GM23338 (cell line): ENCODE measurements at regions not wholly inside any gene's neighbourhood (a gene's known extent, or its start where the extent isn't known, plus 50 kb on each side); places are given as distances from the start of the nearest gene placed in this dataset.

Experiments
- ATAC-seq: fragments of 200-7000 bp; cut with Tn5 transposase; 3 replicates; pipeline ENCODE4 v1.9.1; 2020
- DNase-seq: peaks from one replicate; pipeline ENCODE4 v3.0.0-alpha.2; 2015; ENCODE audit warnings: low spot score
- H2AFZ ChIP-seq: fragments of 200-600 bp; sonication (generic); 2 replicates; pipeline ENCODE4 v1.8.0; 2016; ENCODE audit warnings: antibody characterized with exemption, mild to moderate bottlenecking, moderate library complexity
- H3F3A ChIP-seq: fragments of 200-600 bp; sonication (generic); replicated peaks from 2 replicates; pipeline ENCODE4 v1.8.0; 2017; ENCODE audit warnings: antibody characterized with exemption, mixed run types, low read depth
- H3K27ac ChIP-seq: fragments of 200-600 bp; sonication (generic); 2 replicates; pipeline ENCODE4 v1.6.1; 2016; ENCODE audit warnings: low read depth
- H3K27me3 ChIP-seq: fragments of 200-600 bp; sonication (generic); 2 replicates; pipeline ENCODE4 v1.8.0; 2016; ENCODE audit warnings: mild to moderate bottlenecking, mixed run types, moderate library complexity; ENCODE audit not compliant: insufficient read depth
- H3K36me3 ChIP-seq: fragments of 200-600 bp; sonication (generic); 2 replicates; pipeline ENCODE4 v1.8.0; 2016; ENCODE audit warnings: mild to moderate bottlenecking; ENCODE audit not compliant: insufficient read depth
- H3K4me1 ChIP-seq: fragments of 200-600 bp; sonication (generic); 2 replicates; pipeline ENCODE4 v1.8.0; 2016; ENCODE audit warnings: mild to moderate bottlenecking, moderate library complexity; ENCODE audit not compliant: insufficient read depth
- H3K4me2 ChIP-seq: fragments of 200-600 bp; sonication (generic); 2 replicates; pipeline ENCODE4 v1.7.1; 2017; ENCODE audit warnings: mixed run types
- H3K4me3 ChIP-seq: fragments of 200-600 bp; sonication (generic); 2 replicates; pipeline ENCODE4 v1.6.1; 2016; ENCODE audit warnings: mixed run types
- H3K79me2 ChIP-seq: fragments of 200-600 bp; sonication (generic); replicated peaks from 2 replicates; pipeline ENCODE4 v1.8.0; 2017; ENCODE audit warnings: mild to moderate bottlenecking; ENCODE audit not compliant: insufficient read depth
- H3K9me2 ChIP-seq: fragments of 200-600 bp; sonication (generic); 2 replicates; pipeline ENCODE4 v1.8.0; 2017; ENCODE audit not compliant: insufficient read depth
- H4K20me1 ChIP-seq: fragments of 200-600 bp; sonication (generic); replicated peaks from 2 replicates; pipeline ENCODE4 v1.8.0; 2017; ENCODE audit warnings: mild to moderate bottlenecking; ENCODE audit not compliant: insufficient read depth
- H3K27ac Mint-ChIP-seq: 2 replicates; pipeline ENCODE4 v1.8.0; 2020; ENCODE audit warnings: inconsistent platforms, mild to moderate bottlenecking, moderate library complexity, mixed read lengths
- H3K27me3 Mint-ChIP-seq: 3 replicates; pipeline ENCODE4 v1.8.0; 2022; ENCODE audit warnings: low read depth, mild to moderate bottlenecking, moderate library complexity, mixed read lengths, inconsistent platforms; ENCODE audit not compliant: insufficient read depth, poor library complexity
- H3K36me3 Mint-ChIP-seq: 3 replicates; pipeline ENCODE4 v1.8.0; 2021; ENCODE audit warnings: low read depth, mild to moderate bottlenecking, inconsistent platforms, moderate library complexity, mixed read lengths
- H3K4me1 Mint-ChIP-seq: 3 replicates; pipeline ENCODE4 v1.8.0; 2020; ENCODE audit warnings: mild to moderate bottlenecking, inconsistent platforms, mixed read lengths
- H3K4me3 Mint-ChIP-seq: 3 replicates; pipeline ENCODE4 v1.8.0; 2021; ENCODE audit warnings: moderate library complexity, mild to moderate bottlenecking, inconsistent platforms, mixed read lengths
- H3K9me3 Mint-ChIP-seq: 3 replicates; pipeline ENCODE4 v1.8.0; 2020; ENCODE audit warnings: moderate library complexity, mild to moderate bottlenecking, inconsistent platforms, mixed read lengths
- EZH2phosphoT487 ChIP-seq: fragments of 200-600 bp; sonication (generic); IDR thresholded peaks from one replicate; pipeline ENCODE4 v1.8.1; 2018; ENCODE audit warnings: antibody characterized with exemption; ENCODE audit not compliant: unreplicated experiment
- NANOG ChIP-seq: IDR thresholded peaks from 2 replicates; pipeline ENCODE4 v1.6.1; 2016; ENCODE audit warnings: antibody characterized with exemption, borderline replicate concordance
- POLR2AphosphoS5 ChIP-seq: IDR thresholded peaks from 2 replicates; pipeline ENCODE4 v1.6.1; 2016; ENCODE audit warnings: antibody characterized with exemption, low read depth
- STAT1 ChIP-seq: IDR thresholded peaks from one replicate; pipeline ENCODE4 v1.6.1; 2016; ENCODE audit warnings: antibody characterized with exemption; ENCODE audit not compliant: unreplicated experiment
- ZNF331 ChIP-seq: fragments of 250-450 bp; sonication (Bioruptor Pico); IDR thresholded peaks from 2 replicates; pipeline ENCODE4 v1.5.0; 2020; ENCODE audit warnings: low read depth, mild to moderate bottlenecking, moderate library complexity
- TF ChIP-seq, protein P1 (sequence below): IDR thresholded peaks from 2 replicates; pipeline ENCODE4 v1.6.1; 2016; ENCODE audit warnings: antibody characterized with exemption
- TF ChIP-seq, protein P2 (sequence below): fragments of 250-450 bp; sonication (Bioruptor Pico); IDR thresholded peaks from 2 replicates; pipeline ENCODE4 v1.5.0; 2020; ENCODE audit warnings: mild to moderate bottlenecking, moderate library complexity

DNA sequence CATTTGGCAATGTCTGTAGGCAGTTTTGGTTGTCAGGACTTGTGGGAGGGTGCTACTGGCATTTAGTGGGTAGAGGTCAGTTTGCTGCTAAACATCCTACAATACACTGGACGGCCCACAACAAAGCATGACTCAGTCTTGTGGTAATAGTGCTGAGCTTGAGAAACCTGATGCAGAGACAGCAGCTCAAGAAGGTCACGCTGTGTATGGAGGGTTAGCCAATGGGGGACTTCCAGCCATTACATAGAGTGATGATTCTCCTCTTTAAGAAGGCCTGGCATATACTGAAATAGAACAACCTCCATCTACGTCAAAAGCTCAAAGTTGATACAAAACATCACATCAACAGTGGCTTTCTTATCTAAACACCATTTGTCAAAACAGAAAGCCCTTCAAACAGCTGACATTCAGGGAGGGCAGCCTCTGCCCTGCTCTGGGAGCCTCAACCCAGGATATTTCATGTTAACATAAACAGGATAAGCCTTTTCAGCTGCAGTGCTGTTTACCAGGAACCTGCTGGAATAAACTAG lies 143.0 kb downstream of the GPBP1 start:
- no peaks in the 10 kb centered on the region for H3K36me3 Mint-ChIP-seq
- Histone ChIP-seq H3K27ac (no peak overlapping the region), H3K4me3 (no peak overlapping the region), H2AFZ (no peak overlapping the region), H3K4me2 (no peak overlapping the region), H3K27me3 (no peaks in the 10 kb centered on the region), H3K79me2 (no peaks in the 10 kb centered on the region), H3K4me1 (0 out of 2 replicates have a peak, but pooled peaks cover under 1% of the 10 kb centered on the region), H4K20me1 (no peaks in the 10 kb centered on the region), H3K36me3 (no peaks in the 10 kb centered on the region; the same call in 1 of the 2 replicates), H3K9me2 (0 out of 2 replicates have a peak, but pooled peaks cover 15% of the 10 kb centered on the region), H3F3A (no peaks in the 10 kb centered on the region)
- DNase-seq, result no peak
- TF ChIP-seq, protein P1, sequence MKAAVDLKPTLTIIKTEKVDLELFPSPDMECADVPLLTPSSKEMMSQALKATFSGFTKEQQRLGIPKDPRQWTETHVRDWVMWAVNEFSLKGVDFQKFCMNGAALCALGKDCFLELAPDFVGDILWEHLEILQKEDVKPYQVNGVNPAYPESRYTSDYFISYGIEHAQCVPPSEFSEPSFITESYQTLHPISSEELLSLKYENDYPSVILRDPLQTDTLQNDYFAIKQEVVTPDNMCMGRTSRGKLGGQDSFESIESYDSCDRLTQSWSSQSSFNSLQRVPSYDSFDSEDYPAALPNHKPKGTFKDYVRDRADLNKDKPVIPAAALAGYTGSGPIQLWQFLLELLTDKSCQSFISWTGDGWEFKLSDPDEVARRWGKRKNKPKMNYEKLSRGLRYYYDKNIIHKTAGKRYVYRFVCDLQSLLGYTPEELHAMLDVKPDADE, result no peak
- TF ChIP-seq, protein P2, sequence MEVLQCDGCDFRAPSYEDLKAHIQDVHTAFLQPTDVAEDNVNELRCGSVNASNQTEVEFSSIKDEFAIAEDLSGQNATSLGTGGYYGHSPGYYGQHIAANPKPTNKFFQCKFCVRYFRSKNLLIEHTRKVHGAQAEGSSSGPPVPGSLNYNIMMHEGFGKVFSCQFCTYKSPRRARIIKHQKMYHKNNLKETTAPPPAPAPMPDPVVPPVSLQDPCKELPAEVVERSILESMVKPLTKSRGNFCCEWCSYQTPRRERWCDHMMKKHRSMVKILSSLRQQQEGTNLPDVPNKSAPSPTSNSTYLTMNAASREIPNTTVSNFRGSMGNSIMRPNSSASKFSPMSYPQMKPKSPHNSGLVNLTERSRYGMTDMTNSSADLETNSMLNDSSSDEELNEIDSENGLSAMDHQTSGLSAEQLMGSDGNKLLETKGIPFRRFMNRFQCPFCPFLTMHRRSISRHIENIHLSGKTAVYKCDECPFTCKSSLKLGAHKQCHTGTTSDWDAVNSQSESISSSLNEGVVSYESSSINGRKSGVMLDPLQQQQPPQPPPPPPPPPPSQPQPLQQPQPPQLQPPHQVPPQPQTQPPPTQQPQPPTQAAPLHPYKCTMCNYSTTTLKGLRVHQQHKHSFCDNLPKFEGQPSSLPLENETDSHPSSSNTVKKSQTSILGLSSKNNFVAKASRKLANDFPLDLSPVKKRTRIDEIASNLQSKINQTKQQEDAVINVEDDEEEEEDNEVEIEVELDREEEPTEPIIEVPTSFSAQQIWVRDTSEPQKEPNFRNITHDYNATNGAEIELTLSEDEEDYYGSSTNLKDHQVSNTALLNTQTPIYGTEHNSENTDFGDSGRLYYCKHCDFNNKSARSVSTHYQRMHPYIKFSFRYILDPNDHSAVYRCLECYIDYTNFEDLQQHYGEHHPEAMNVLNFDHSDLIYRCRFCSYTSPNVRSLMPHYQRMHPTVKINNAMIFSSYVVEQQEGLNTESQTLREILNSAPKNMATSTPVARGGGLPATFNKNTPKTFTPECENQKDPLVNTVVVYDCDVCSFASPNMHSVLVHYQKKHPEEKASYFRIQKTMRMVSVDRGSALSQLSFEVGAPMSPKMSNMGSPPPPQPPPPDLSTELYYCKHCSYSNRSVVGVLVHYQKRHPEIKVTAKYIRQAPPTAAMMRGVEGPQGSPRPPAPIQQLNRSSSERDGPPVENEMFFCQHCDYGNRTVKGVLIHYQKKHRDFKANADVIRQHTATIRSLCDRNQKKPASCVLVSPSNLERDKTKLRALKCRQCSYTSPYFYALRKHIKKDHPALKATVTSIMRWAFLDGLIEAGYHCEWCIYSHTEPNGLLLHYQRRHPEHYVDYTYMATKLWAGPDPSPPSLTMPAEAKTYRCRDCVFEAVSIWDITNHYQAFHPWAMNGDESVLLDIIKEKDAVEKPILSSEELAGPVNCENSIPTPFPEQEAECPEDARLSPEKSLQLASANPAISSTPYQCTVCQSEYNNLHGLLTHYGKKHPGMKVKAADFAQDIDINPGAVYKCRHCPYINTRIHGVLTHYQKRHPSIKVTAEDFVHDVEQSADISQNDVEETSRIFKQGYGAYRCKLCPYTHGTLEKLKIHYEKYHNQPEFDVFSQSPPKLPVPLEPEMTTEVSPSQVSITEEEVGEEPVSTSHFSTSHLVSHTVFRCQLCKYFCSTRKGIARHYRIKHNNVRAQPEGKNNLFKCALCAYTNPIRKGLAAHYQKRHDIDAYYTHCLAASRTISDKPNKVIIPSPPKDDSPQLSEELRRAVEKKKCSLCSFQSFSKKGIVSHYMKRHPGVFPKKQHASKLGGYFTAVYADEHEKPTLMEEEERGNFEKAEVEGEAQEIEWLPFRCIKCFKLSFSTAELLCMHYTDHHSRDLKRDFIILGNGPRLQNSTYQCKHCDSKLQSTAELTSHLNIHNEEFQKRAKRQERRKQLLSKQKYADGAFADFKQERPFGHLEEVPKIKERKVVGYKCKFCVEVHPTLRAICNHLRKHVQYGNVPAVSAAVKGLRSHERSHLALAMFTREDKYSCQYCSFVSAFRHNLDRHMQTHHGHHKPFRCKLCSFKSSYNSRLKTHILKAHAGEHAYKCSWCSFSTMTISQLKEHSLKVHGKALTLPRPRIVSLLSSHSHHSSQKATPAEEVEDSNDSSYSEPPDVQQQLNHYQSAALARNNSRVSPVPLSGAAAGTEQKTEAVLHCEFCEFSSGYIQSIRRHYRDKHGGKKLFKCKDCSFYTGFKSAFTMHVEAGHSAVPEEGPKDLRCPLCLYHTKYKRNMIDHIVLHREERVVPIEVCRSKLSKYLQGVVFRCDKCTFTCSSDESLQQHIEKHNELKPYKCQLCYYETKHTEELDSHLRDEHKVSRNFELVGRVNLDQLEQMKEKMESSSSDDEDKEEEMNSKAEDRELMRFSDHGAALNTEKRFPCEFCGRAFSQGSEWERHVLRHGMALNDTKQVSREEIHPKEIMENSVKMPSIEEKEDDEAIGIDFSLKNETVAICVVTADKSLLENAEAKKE, result no peak
- TF ChIP-seq POLR2AphosphoS5 (no peak), STAT1 (no peak), ZNF331 (CRISPR knock-in tag) (no peak), NANOG (no peak), EZH2phosphoT487 (no peak)
- ATAC-seq, result no peak
- H3K27ac Mint-ChIP-seq, result no peak overlapping the region
- H3K4me3 Mint-ChIP-seq, result no peak overlapping the region
- no peaks in the 10 kb centered on the region for H3K9me3 Mint-ChIP-seq
- H3K27me3 Mint-ChIP-seq, result peaks cover 3% of the 10 kb centered on the region
- peaks cover 2% of the 10 kb centered on the region; the same call in 2 of the 3 replicates for H3K4me1 Mint-ChIP-seq
